B cell (primary cell): ENCODE measurements at regions not wholly inside any gene's neighbourhood (a gene's known extent, or its start where the extent isn't known, plus 50 kb on each side); places are given as distances from the start of the nearest gene placed in this dataset.

ENCODE experiments used
- EZH2 ChIP-seq: IDR thresholded peaks from 2 replicates; pipeline ENCODE4 v1.6.1; 2012; ENCODE audit warnings: borderline replicate concordance, low read depth, mild to moderate bottlenecking, moderate library complexity, low read length; ENCODE audit not compliant: insufficient read depth, poor library complexity, severe bottlenecking
- TF ChIP-seq, protein P1 (sequence below): fragments of 200-600 bp; IDR thresholded peaks from one replicate; pipeline ENCODE4 v1.8.0; 2022; ENCODE audit warnings: antibody characterized with exemption, mild to moderate bottlenecking

DNA sequence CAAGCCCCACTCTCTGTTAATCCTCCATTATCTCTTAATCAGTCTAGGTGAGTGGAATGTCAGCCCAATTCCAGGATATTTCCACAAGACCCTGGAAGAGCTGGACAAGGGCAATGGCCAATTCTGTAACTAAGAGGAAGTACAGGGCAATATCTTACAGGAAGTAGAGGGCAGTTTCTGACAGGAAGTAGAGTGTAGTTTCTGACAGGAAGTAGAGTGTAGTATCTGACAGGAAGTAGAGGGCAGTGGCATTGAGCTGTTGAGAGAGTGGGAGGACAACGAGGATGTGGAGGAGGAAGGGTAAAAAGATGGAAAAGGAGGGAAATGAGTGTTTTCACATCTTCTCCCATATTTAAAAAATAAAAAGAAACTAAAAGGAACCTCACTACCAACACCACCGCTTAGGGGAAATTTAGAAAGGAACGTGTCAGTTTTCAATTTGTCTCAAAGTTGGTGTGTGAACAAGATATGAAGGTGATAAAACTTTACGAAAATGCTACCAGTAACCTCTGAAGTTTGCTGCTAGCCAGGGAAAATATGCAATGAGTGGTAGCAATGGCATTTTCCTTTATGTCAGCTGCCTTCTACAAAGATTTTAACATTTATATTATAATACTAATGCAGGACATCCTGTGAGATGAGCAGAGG is 430.9 kb upstream of the HNRNPA3 start:
- TF ChIP-seq EZH2: no peak
- TF ChIP-seq, protein P1, sequence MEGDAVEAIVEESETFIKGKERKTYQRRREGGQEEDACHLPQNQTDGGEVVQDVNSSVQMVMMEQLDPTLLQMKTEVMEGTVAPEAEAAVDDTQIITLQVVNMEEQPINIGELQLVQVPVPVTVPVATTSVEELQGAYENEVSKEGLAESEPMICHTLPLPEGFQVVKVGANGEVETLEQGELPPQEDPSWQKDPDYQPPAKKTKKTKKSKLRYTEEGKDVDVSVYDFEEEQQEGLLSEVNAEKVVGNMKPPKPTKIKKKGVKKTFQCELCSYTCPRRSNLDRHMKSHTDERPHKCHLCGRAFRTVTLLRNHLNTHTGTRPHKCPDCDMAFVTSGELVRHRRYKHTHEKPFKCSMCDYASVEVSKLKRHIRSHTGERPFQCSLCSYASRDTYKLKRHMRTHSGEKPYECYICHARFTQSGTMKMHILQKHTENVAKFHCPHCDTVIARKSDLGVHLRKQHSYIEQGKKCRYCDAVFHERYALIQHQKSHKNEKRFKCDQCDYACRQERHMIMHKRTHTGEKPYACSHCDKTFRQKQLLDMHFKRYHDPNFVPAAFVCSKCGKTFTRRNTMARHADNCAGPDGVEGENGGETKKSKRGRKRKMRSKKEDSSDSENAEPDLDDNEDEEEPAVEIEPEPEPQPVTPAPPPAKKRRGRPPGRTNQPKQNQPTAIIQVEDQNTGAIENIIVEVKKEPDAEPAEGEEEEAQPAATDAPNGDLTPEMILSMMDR: no peak
